NCI-H128 (cell line): ENCODE measurements at regions not wholly inside any gene's neighbourhood (a gene's known extent, or its start where the extent isn't known, plus 50 kb on each side); places are given as distances from the start of the nearest gene placed in this dataset.
A peak's percentile ranks its signal among the peaks of the same experiment; 100 is the strongest.

Source experiments
- DNase-seq: peaks from one replicate; lab custom pipeline; 2025; ENCODE audit not compliant: unreplicated experiment; lab: John Stamatoyannopoulos, UW

GRCh38 chr6:23980965-23981364 is 145.1 kb upstream of the NRSN1 start:
- no peak for DNase-seq

DNA sequence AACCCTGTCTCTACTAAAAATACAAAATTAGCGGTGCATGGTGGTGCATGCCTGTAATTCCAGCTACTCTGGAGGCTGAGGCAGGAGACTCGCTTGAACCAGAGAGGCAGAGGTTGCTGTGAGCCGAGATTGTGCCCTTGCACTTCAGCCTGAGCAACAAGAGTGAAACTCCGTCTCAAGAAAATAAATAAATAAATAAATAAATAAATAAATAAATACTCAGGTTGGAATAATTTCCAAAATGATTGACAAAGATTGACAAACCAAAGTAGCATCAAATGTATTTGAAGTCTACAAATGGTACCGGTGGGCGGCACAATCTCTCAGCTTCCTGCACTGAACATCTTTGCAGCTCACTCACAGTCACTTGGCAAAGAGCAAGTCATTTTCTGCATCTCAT is 144.1 kb upstream of the NRSN1 start:
- no peak for DNase-seq

GRCh38 chr6:23983735-23984134 is 142.3 kb upstream of the NRSN1 start:
- no peak for DNase-seq

DNA sequence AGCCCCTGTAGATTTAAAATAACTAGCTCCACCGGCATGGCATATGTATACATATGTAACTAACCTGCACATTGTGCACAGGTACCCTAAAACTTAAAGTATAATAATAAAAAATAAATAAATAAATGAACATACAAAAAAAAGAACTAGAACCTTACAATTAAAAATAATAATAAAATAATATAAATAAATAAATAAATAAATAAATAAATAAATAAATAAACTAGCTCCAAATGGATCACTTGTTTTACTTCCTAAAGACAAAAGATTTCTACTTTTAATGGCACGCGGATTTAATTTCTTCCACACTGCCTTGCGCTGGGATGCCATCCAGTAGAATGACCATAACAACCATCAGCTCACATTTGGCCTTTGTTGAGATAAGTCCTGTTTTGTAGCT is 141.0 kb upstream of the NRSN1 start:
- no peak for DNase-seq

- DNase-seq: peak; percentile 25
Observed at GRCh38 chr6:23989885-23990533, 136.0 kb upstream of the NRSN1 start.

- DNase-seq: no peak
Observed at GRCh38 chr6:23994013-23994412, 132.0 kb upstream of the NRSN1 start.

DNA sequence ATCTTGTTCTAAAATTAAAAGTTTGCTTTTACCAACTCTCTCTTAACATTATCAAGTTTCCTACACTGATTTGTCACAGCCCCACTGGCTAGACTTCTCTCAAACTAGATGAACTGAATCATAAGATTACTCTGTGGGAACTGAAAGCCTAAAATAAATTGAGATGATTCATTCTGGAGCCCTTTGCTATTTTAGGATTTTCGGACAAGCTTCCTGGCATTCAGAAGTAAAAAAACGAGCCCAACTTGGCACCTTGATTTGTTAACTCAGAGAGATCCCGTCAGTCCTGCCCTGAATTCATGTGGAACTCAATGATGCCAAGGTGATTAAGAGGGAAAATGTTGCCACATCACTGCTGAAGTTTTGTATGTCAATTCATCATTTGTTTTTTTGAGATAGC is 122.0 kb upstream of the NRSN1 start:
- DNase-seq: no peak

GRCh38 chr6:24004659-24005058 is 121.4 kb upstream of the NRSN1 start:
- no peak for DNase-seq

DNA sequence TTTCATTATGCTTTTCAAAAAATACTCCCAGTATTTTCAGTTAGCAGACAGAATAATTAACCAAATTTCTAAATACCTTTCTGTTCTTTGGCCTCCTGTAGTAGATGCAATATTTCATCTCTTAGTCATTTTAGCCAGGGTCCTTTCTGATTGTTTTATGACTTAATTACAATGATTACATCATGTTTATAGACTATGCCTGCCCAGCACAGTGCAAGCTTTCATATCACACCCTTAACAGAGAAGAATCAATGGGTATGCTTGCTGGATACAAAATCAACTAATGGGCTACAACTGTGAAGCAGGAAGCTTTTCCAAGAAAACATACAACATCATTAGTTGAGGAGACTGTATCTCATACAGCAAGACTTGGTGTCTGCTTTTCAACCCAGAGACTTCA is 119.8 kb upstream of the NRSN1 start:
- no peak for DNase-seq

DNA sequence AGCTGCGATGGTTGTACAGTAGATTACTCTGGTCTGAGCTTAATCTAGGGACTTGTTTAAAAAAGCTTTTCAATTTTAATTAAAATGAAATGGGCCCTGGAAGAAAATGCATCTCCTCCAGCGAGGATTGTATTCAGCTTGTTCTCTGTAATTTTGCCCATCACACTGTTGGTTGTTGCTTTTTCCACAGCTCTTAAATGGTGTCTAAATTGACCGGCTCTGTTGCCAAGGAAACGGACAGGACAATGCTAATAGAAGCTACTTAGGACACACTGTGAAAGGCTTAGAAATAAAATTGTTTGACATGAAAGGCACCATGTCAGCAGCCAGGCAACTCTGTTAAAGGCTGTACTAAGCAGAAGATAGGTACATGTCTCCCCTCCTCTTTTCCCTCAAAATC is 116.7 kb upstream of the NRSN1 start:
- DNase-seq: no peak

DNA sequence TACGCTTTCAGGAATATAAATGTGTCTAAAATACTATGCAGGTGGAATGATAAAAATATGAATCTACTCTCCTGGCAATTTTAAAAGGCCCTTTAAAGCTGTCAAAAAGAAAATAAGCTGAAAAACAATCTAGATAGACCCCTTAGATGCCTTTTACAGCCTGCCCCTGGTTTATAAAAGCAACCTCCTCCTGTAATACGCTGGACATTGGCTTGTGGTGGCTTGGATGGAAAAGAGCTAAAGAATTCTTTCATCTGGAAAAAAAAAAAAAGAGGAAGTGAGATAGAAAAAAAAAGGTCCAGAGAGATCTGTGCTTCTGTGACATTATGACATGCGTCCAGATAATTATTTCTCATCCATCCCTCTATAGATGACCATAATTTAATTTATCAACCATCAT is 115.9 kb upstream of the NRSN1 start:
- DNase-seq: no peak

- DNase-seq: no peak
Observed at GRCh38 chr6:24016286-24016685, 109.7 kb upstream of the NRSN1 start.

DNA sequence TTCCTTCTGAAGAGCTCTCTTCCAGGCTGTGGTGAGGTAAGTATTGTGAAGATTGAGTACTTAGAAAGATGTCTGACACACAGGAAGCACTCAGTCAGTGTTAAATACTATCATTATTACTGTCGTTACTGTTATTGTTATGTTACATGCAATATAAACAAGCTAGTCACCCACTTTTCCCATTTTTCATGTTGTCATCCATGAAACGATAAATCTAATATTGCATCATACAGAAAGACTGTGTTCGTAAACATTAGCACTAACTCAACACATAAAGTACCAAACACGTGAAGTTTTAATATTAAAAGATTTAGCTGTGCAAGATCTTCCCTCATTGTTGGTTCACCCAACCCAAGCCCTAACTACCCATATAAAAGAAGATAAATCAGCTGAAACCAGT is 109.2 kb upstream of the NRSN1 start:
- no peak for DNase-seq

DNA sequence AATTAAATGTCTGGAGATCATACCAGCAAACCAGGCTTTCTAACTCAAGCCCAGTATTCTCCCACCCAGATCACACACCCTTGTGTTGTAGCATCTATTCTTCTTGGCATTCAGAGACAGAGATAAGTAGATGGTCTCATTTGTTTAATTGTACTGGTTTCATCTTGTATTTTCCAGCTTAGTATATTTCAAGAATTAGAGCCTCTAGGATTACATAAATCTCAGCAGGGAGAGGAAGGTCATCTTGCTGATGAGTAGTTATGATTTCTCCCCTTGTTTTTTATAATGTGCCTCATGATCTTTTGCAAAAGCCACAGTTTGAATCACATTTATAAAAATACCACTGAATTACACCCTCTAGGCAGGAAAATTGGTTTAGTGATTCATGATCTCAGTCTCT is 106.6 kb upstream of the NRSN1 start:
- no peak for DNase-seq

- peak; percentile 27 for DNase-seq
Observed at GRCh38 chr6:24019830-24020229, 106.2 kb upstream of the NRSN1 start.

DNA sequence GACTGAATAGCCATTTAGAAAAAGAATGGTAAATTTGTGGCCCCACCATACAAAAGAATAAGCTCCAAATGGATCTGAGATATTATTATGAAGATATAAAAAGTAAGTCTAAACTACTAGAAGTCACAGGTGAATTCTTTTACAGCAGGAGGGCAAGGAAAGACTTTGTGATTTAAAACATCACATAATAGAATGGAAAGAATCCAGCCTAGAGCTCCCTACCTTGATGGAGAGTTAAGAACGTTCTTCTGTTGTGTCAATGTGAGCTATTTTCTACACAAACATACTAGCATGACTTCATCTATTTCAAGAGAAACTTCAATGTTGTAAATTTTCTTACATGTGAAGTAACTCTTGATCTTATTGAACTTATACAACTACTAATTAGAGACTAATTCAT is 100.0 kb upstream of the NRSN1 start:
- DNase-seq: no peak

GRCh38 chr6:24031496-24031895 is 94.5 kb upstream of the NRSN1 start:
- DNase-seq: no peak

DNA sequence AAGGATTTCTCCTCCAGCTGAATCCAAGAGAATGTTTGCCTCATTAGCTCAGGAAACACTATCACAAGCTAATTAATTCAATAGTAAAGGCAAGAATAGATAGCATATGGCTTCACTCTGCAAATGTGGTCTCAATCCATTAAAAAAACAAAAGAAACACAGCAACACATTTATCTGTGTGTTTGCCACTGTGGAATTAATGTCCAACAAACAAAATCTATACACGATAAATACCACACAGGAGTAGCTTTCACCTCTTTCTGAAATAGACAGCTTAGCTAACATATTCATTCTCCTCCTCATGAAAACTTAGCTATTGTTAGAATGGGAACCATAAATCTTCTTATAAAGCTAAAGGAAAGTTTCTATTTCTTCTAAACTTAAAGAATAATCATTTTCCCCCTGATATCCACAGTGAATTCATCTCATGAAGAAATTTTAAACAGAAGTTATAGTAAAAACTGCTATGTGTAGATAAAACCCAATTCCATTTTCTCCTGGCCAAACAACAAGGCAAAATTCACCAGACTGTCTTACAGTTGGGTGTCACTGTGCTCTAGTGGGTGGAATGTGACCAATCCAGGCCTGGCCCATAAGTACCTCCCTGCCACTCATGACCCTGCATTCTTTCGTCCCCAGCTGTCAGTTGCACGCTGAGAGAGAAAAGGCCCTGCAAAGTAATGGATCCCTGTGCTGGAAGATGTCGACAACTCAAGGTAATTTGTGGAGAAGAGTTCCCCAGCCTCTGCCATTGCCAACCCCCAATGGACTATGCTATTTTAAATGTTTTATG is 92.9 kb upstream of the NRSN1 start:
- no peak for DNase-seq

GRCh38 chr6:24043848-24044247 is 82.2 kb upstream of the NRSN1 start:
- DNase-seq: no peak

DNA sequence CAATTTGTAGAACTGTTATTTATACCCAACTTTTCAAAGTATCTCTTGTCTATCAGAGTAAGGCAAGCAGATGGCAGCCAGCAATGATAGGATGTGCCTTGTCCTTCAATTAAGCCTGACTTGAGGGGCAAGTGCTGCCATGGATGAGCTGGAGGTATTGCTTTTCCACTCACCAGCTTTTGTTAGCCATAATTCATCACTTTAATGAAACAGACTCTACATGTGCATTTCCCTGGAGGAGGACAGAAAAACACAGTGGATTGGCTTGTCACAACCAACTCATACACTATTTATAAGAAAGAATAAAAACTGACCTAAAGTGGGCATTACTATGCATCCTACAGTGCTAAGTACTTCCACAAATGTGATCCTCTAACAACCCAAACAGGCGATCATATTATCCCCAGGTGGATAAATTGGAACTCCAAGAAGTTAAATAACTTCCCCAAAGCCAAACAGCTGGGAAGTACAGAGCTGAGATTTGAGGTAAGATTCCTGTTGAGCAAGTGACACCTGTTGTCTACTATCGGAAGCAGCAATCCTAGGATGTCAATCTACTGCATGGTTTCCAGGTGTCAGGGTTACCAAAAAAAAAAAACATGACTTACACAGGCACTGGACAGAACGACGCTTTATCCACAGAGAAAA is 73.9 kb upstream of the NRSN1 start:
- no peak for DNase-seq

DNA sequence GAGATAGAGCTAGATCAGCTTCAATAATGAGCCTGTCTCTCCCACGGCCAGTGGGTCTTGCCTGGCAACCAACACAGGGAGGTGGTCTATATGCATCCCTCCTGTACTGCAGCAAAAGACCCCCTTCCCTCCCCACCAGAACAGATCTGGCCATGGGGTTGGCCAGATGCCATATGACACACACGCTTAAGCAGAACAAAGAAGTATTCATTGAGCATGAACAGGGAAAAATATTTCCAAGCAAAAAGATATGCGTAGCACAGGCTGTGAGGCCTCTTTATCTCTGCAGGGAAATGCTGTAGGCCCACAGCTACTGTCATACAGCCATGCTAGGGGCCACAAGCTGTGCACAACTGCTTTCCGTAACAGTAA is 73.4 kb upstream of the NRSN1 start:
- DNase-seq: no peak

DNA sequence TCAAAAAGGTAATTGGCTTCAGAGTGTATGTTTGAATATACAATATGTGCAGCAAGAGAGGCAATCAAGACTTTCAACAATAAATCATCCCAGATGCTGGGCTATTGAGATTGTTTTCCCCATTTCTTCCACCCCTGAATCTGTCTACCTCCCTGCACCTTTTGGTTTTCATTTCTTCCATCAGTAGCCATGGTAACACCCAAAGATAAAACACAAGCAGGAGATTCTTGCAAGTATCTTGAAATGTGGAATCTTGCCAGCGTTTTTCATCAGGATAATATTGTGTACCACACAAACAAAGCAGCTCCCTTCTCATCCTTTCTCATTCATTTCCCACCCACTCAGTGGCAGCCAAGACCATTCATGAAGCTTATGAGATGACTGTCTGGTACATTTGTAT is 73.0 kb upstream of the NRSN1 start:
- DNase-seq: no peak
